ENCODE measurements at regions not wholly inside any gene's neighbourhood (a gene's known extent, or its start where the extent isn't known, plus 50 kb on each side); places are given as distances from the start of the nearest gene placed in this dataset.

- Mint-ChIP-seq H3K27me3 (no peaks in the 10 kb centered on the region), H3K27ac (no peak overlapping the region), H3K4me3 (no peak overlapping the region), H3K4me1 (no peaks in the 10 kb centered on the region), H3K36me3 (ENCODE audit: low read depth) (no peaks in the 10 kb centered on the region)
- H3K9me3 ChIP-seq (ENCODE audit: control insufficient read depth, low read length, poor library complexity, severe bottlenecking), result no peaks in the 10 kb centered on the region
- DNase-seq (no peak), ATAC-seq (no peak)
Measured at GRCh38 chr3:146817704-146818103, 212.6 kb upstream of the PLSCR5 start.

- Mint-ChIP-seq H3K27me3 (no peaks in the 10 kb centered on the region), H3K4me1 (no peaks in the 10 kb centered on the region), H3K4me3 (no peak overlapping the region), H3K36me3 (ENCODE audit: low read depth) (no peaks in the 10 kb centered on the region), H3K27ac (no peak overlapping the region)
- no peaks in the 10 kb centered on the region for H3K9me3 ChIP-seq (ENCODE audit: control insufficient read depth, low read length, poor library complexity, severe bottlenecking)
- DNase-seq (no peak), ATAC-seq (no peak)
Measured at GRCh38 chr3:146814601-146815315, 209.6 kb upstream of the PLSCR5 start.

GRCh38 chr3:146813496-146813895 is 208.3 kb upstream of the PLSCR5 start:
- H3K27ac Mint-ChIP-seq, result no peak overlapping the region
- no peak overlapping the region for H3K4me3 Mint-ChIP-seq
- ATAC-seq, result no peak
- no peaks in the 10 kb centered on the region for H3K9me3 ChIP-seq (ENCODE audit: control insufficient read depth, low read length, poor library complexity, severe bottlenecking)
- H3K36me3 Mint-ChIP-seq (ENCODE audit: low read depth), result no peaks in the 10 kb centered on the region
- H3K4me1 Mint-ChIP-seq, result no peaks in the 10 kb centered on the region
- no peak for DNase-seq
- H3K27me3 Mint-ChIP-seq, result no peaks in the 10 kb centered on the region

- ATAC-seq, result no peak
Measured at GRCh38 chr3:146803745-146804144, 198.6 kb upstream of the PLSCR5 start.

GRCh38 chr3:146801492-146801891 is 196.3 kb upstream of the PLSCR5 start:
- Mint-ChIP-seq H3K4me1 (no peaks in the 10 kb centered on the region), H3K36me3 (ENCODE audit: low read depth) (no peaks in the 10 kb centered on the region), H3K4me3 (no peak overlapping the region), H3K27ac (no peak overlapping the region), H3K27me3 (no peaks in the 10 kb centered on the region)
- no peaks in the 10 kb centered on the region for H3K9me3 ChIP-seq (ENCODE audit: control insufficient read depth, low read length, poor library complexity, severe bottlenecking)
- DNase-seq, result no peak
- ATAC-seq, result no peak

More at GRCh38 chr3:146803745-146804144, 198.6 kb upstream of the PLSCR5 start:
- H3K9me3 ChIP-seq (ENCODE audit: control insufficient read depth, low read length, poor library complexity, severe bottlenecking), result no peaks in the 10 kb centered on the region
- Mint-ChIP-seq H3K36me3 (ENCODE audit: low read depth) (no peaks in the 10 kb centered on the region), H3K4me1 (no peaks in the 10 kb centered on the region), H3K27me3 (no peaks in the 10 kb centered on the region), H3K4me3 (no peak overlapping the region), H3K27ac (no peak overlapping the region)
- no peak for DNase-seq

DNA sequence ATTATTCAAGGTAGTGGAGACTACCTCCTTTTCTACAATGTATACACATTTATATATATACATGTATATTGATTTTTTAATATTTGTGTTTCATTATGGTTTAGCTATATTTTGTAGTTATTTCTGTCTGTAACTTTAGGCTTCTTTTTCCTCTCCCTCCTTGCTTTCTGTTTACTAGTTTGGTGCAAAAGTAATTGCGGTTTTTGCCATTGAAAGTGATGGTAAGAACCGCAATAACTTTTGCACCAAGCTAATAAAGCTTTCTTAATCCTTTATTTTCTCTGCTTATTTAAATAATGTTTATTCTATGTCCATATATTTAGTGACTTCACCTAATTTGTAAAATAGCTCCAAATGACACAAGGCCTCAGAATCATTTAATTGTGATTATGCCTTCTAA is 195.3 kb upstream of the PLSCR5 start:
- H3K9me3 ChIP-seq (ENCODE audit: control insufficient read depth, low read length, poor library complexity, severe bottlenecking), result no peaks in the 10 kb centered on the region
- Mint-ChIP-seq H3K36me3 (ENCODE audit: low read depth) (no peaks in the 10 kb centered on the region), H3K4me3 (no peak overlapping the region), H3K27ac (no peak overlapping the region), H3K27me3 (no peaks in the 10 kb centered on the region), H3K4me1 (no peaks in the 10 kb centered on the region)
- no peak for ATAC-seq
- no peak for DNase-seq

DNA sequence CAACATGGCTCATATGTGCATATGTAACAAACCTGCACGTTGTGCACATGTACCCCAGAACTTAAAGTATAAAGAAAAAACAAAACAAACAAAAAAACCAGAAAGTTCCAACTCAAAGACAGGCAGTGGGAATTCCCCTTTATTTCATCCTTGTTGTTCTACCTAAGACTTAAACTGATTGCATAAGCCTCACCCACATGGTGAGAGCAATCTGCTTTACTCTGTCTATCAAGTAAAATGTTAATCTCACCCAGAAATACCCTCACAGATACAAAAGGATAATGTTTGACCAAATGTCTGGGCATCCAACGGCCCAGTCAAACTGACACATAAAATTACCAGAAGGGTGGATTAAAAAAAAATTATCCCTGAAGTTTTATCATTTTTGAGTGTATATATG is 190.9 kb upstream of the PLSCR5 start:
- H3K27me3 Mint-ChIP-seq, result no peaks in the 10 kb centered on the region
- H3K36me3 Mint-ChIP-seq (ENCODE audit: low read depth), result no peaks in the 10 kb centered on the region

GRCh38 chr3:146783446-146783845 is 178.3 kb upstream of the PLSCR5 start:
- H3K27me3 Mint-ChIP-seq, result no peaks in the 10 kb centered on the region
- H3K9me3 ChIP-seq (ENCODE audit: control insufficient read depth, low read length, poor library complexity, severe bottlenecking), result no peaks in the 10 kb centered on the region
- no peak for ATAC-seq
- DNase-seq, result no peak
- no peak overlapping the region for H3K4me3 Mint-ChIP-seq
- H3K36me3 Mint-ChIP-seq (ENCODE audit: low read depth), result no peaks in the 10 kb centered on the region
- no peaks in the 10 kb centered on the region for H3K4me1 Mint-ChIP-seq
- no peak overlapping the region for H3K27ac Mint-ChIP-seq

More for the DNA sequence above, 190.9 kb upstream of the PLSCR5 start:
- ATAC-seq, result no peak
- no peaks in the 10 kb centered on the region for H3K4me1 Mint-ChIP-seq
- H3K9me3 ChIP-seq (ENCODE audit: control insufficient read depth, low read length, poor library complexity, severe bottlenecking), result no peaks in the 10 kb centered on the region
- no peak overlapping the region for H3K27ac Mint-ChIP-seq
- H3K4me3 Mint-ChIP-seq, result no peak overlapping the region
- DNase-seq, result no peak

- Mint-ChIP-seq H3K27ac (no peak overlapping the region), H3K27me3 (no peaks in the 10 kb centered on the region), H3K36me3 (ENCODE audit: low read depth) (no peaks in the 10 kb centered on the region), H3K4me3 (no peak overlapping the region), H3K4me1 (no peaks in the 10 kb centered on the region)
- DNase-seq, result no peak
- no peaks in the 10 kb centered on the region for H3K9me3 ChIP-seq (ENCODE audit: control insufficient read depth, low read length, poor library complexity, severe bottlenecking)
- no peak for ATAC-seq
Measured at GRCh38 chr3:146781606-146782005, 176.5 kb upstream of the PLSCR5 start.

DNA sequence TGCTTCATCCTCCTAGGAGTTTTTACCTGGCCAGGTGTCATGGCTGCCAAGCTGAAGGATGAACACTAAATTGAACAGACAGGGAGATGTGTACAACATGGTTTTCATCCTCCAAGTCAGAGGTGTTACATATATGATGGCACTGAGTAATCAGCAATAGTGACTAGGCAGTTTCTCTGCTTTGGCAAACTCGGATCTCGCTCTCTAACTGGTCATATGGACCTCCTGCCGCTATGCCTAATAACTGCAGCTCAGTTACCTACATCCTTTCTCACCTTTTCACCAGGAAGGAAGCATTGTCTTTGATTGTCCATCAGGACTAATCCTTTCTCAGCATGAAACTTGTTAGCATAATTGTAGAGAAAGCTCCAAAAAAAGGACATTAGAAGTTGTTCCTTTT is 175.9 kb upstream of the PLSCR5 start:
- H3K9me3 ChIP-seq (ENCODE audit: control insufficient read depth, low read length, poor library complexity, severe bottlenecking), result no peaks in the 10 kb centered on the region
- Mint-ChIP-seq H3K27ac (no peak overlapping the region), H3K36me3 (ENCODE audit: low read depth) (no peaks in the 10 kb centered on the region), H3K27me3 (no peaks in the 10 kb centered on the region), H3K4me3 (no peak overlapping the region), H3K4me1 (no peaks in the 10 kb centered on the region)
- DNase-seq (no peak), ATAC-seq (no peak)

- Mint-ChIP-seq H3K27ac (no peak overlapping the region), H3K27me3 (no peaks in the 10 kb centered on the region), H3K36me3 (ENCODE audit: low read depth) (no peaks in the 10 kb centered on the region), H3K4me3 (no peak overlapping the region), H3K4me1 (no peaks in the 10 kb centered on the region)
- ATAC-seq (no peak), DNase-seq (no peak)
- H3K9me3 ChIP-seq (ENCODE audit: control insufficient read depth, low read length, poor library complexity, severe bottlenecking), result no peaks in the 10 kb centered on the region
Measured at GRCh38 chr3:146780251-146780650, 175.1 kb upstream of the PLSCR5 start.

GRCh38 chr3:146777941-146778340 is 172.8 kb upstream of the PLSCR5 start:
- H3K4me3 Mint-ChIP-seq, result no peak overlapping the region
- no peaks in the 10 kb centered on the region for H3K27me3 Mint-ChIP-seq
- DNase-seq (no peak), ATAC-seq (no peak)
- no peaks in the 10 kb centered on the region for H3K4me1 Mint-ChIP-seq
- no peaks in the 10 kb centered on the region for H3K9me3 ChIP-seq (ENCODE audit: control insufficient read depth, low read length, poor library complexity, severe bottlenecking)
- H3K27ac Mint-ChIP-seq, result no peak overlapping the region
- no peaks in the 10 kb centered on the region for H3K36me3 Mint-ChIP-seq (ENCODE audit: low read depth)

- DNase-seq, result no peak
- Mint-ChIP-seq H3K4me1 (no peaks in the 10 kb centered on the region), H3K27me3 (no peaks in the 10 kb centered on the region), H3K27ac (no peak overlapping the region), H3K36me3 (ENCODE audit: low read depth) (no peaks in the 10 kb centered on the region), H3K4me3 (no peak overlapping the region)
- H3K9me3 ChIP-seq (ENCODE audit: control insufficient read depth, low read length, poor library complexity, severe bottlenecking), result no peaks in the 10 kb centered on the region
- ATAC-seq, result no peak
Measured at GRCh38 chr3:146772211-146772743, 167.1 kb upstream of the PLSCR5 start.

DNA sequence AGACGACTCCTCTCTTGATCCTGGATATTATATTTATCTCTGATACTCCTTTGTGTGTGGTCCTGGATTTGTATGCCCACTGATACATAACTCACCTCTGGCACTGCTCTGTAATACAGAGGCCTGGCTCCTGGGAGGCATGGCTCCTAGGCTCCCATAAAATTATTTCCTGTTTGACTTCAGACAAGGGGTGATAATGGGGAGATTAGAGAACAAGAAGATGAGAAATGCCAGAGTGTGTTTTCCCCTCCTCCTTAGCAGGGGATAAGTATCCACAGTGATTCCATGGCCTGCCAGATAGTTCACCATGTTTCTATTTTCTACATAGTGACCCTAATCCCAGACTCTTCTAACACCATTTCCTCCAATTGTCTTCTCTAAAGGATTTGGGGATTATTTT is 165.7 kb upstream of the PLSCR5 start:
- Mint-ChIP-seq H3K4me3 (no peak overlapping the region), H3K4me1 (no peaks in the 10 kb centered on the region), H3K27me3 (no peaks in the 10 kb centered on the region), H3K27ac (no peak overlapping the region), H3K36me3 (ENCODE audit: low read depth) (no peaks in the 10 kb centered on the region)
- no peaks in the 10 kb centered on the region for H3K9me3 ChIP-seq (ENCODE audit: control insufficient read depth, low read length, poor library complexity, severe bottlenecking)
- ATAC-seq, result no peak
- DNase-seq, result no peak
